AG10803 (cell line): ENCODE measurements at regions not wholly inside any gene's neighbourhood (a gene's known extent, or its start where the extent isn't known, plus 50 kb on each side); places are given as distances from the start of the nearest gene placed in this dataset.

Experiments used
- DNase-seq: peaks from one replicate; pipeline ENCODE4 v3.0.0; 2010; ENCODE audit warnings: low read depth
- H3K4me3 ChIP-seq: 2 replicates; pipeline ENCODE4 v1.5.1; 2011; ENCODE audit warnings: mild to moderate bottlenecking, low read length, control low read depth
- TF ChIP-seq, protein P1 (sequence below): conservative IDR thresholded peaks from 2 replicates; pipeline ENCODE4 v1.5.1; 2011; ENCODE audit warnings: mild to moderate bottlenecking, low read length, control low read depth, inconsistent platforms

DNA sequence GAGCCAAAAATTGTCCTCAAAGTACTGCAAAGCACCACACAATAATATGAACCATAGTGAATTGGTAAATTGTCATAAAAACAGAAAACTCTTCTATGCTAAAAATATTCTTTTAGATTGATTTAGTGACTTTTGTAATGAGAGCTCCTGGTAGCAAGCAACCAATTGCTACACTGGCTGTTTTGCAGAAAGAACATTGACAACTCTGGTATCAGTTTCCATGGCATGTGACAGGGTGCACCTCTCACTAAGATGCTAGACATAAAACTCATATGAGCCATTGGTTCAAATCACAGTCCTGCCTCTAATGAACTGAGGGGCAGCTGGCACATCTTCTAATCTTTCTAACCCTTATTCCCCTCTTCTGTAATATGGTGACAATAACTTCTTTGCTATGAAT, 212.2 kb downstream of the HS3ST1 start:
- TF ChIP-seq, protein P1, sequence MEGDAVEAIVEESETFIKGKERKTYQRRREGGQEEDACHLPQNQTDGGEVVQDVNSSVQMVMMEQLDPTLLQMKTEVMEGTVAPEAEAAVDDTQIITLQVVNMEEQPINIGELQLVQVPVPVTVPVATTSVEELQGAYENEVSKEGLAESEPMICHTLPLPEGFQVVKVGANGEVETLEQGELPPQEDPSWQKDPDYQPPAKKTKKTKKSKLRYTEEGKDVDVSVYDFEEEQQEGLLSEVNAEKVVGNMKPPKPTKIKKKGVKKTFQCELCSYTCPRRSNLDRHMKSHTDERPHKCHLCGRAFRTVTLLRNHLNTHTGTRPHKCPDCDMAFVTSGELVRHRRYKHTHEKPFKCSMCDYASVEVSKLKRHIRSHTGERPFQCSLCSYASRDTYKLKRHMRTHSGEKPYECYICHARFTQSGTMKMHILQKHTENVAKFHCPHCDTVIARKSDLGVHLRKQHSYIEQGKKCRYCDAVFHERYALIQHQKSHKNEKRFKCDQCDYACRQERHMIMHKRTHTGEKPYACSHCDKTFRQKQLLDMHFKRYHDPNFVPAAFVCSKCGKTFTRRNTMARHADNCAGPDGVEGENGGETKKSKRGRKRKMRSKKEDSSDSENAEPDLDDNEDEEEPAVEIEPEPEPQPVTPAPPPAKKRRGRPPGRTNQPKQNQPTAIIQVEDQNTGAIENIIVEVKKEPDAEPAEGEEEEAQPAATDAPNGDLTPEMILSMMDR = no peak

DNA sequence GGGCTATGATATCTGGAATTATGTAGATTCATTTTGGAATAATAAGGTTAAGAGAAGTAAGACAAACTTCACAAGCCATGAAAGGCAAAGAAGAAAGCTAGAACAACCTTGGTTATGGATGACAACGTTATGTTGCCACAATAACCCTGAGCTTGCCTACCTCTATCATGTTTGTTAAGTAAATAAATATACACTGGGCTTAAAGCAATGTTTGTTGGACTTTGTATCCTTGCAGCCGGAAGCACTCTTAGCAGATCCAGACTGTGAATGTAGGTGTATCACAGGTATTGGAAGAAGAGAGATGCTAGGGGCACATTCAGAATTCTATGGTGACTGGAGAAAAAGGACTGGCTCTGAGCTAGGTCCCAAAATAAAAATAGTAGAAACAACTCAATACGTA, 214.4 kb downstream of the HS3ST1 start:
- TF ChIP-seq, protein P1 = no peak
- no peak for DNase-seq
- no peak overlapping the region for H3K4me3 ChIP-seq

More for the DNA sequence above, 212.2 kb downstream of the HS3ST1 start:
- H3K4me3 ChIP-seq = no peak overlapping the region
- DNase-seq = no peak

DNA sequence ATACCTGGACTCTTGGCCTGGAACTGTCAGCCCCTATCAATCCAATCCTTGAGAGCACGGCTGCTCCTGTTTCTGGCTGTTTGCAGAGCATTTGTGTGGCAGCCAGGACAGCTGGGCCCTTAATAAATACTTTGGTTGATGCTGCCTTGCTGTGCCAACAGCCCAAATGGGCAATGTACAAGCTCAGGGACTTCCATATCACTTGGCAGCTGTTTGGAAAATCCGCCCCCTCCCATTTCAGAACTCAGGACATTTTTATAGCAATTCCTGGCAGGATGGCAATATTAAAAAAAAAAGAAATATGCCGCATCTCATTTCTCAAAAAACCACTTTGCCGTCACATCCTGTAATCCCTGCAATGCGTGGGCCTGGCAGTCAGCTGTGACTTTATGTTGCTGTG, 218.9 kb downstream of the HS3ST1 start:
- H3K4me3 ChIP-seq = no peak overlapping the region
- no peak for DNase-seq
- TF ChIP-seq, protein P1 = no peak

DNA sequence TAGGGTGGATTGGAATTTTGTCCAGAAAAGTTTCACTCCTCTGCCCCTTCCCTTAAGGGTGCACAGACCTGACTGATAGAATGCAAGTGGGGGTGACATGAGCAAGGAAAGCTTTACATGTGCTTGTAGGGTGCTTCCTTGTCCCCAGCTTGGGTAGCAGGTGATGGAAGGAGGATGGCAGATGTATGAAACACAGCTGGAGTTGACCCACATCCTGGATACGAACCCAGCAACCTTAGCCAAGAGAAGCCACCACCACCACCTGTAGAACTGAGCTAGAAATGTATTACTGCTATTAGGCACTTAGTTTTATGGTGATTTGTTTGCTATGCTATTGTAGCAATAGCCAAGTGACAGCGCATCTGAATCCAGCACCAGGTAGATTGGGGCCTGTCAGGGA, 227.4 kb downstream of the HS3ST1 start:
- TF ChIP-seq, protein P1 = no peak
- H3K4me3 ChIP-seq = no peak overlapping the region
- no peak for DNase-seq

DNA sequence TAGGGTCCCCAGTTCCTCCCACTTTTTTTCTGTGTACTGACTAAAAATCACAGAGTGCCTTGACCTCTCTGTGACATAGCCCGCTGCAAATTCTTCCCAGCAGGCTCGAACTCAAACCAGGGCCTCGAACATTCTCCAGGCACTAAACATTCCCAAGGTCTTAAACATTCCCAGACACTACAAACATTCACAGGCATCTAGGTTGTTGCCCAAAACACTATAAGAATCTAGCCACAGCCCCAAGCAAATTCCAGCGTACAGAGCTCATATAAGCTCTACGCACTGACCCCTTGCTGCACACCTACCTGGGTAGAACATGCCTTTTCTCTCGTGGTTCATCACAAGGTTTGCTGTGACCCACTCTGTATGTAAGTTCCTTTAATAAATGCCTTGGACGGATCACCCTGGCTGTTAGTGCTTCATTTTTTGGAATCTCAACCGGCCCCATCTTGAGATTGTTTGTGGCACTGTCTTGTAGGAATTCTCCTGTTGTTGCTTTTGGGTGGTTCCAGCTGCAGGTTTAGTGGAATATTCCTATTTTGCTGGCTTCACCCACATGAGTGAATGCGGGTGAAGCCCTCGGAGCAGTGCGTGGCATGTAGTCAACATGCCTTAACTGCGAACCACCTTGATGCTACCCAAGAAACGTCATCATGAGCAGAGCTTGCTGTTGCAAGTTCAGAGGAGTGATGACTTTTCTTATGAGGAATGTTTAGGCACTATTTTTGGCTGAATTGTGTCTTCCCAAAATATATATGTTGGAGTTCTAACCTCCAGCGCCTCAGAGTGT, 230.0 kb downstream of the HS3ST1 start:
- DNase-seq = no peak

DNA sequence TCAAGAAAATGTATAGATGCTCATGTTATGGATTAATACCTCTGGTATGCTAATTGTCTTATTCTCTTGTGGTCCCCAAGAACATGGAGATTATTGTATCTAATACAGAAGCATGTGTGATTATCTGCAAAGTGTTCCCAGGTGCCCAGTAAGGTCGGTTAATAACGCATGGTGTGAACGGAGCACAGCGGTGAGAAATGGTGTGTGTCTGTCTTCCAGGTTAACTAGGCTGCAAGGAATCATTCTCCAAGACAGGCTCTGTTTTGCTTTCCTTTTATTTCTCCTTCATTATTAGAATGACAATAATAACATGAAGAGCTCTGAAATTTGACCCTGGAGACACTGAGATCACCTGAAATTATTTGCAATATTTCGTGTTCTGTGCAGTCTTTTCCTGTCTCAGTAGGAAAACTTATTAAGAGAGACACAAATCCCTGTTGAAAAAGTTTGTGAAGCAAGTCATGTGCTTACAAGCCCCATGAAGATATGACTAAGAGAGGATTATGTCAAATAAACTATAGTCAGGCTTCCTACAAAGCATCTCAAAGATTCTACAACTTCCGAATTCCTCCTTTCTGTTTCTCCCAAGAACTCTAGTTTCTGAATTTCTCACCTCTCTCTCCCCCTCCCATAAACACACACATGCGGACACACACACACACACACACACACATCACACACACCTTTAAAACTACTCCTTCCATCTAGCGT, 230.9 kb downstream of the HS3ST1 start:
- H3K4me3 ChIP-seq = no peak overlapping the region
- TF ChIP-seq, protein P1 = no peak
- no peak for DNase-seq

More for the DNA sequence above, 230.0 kb downstream of the HS3ST1 start:
- H3K4me3 ChIP-seq = no peak overlapping the region
- TF ChIP-seq, protein P1 = no peak
